HG03108 (cell line): ENCODE measurements at regions not wholly inside any gene's neighbourhood (a gene's known extent, or its start where the extent isn't known, plus 50 kb on each side); places are given as distances from the start of the nearest gene placed in this dataset.

Source experiments
- ATAC-seq: cut with Tn5 transposase; IDR thresholded peaks from one replicate; pipeline ENCODE4 v1.9.1; 2021; ENCODE audit warnings: moderate library complexity; ENCODE audit not compliant: unreplicated experiment

- ATAC-seq = no peak
These were observed 178.2 kb upstream of the ZC3H12C start for GRCh38 chr11:109914809-109915653.

- no peak for ATAC-seq
These were observed 166.3 kb upstream of the ZC3H12C start for GRCh38 chr11:109926941-109927340.

- no peak for ATAC-seq
These were observed 163.9 kb upstream of the ZC3H12C start for GRCh38 chr11:109929308-109929707.

GRCh38 chr11:109933126-109933525 lies 160.1 kb upstream of the ZC3H12C start:
- no peak for ATAC-seq

- ATAC-seq = no peak
These were observed 159.0 kb upstream of the ZC3H12C start for GRCh38 chr11:109934151-109934550.

GRCh38 chr11:109936661-109937180 lies 156.5 kb upstream of the ZC3H12C start:
- no peak for ATAC-seq

GRCh38 chr11:109937968-109938367 lies 155.2 kb upstream of the ZC3H12C start:
- ATAC-seq = no peak

- no peak for ATAC-seq
These were observed 153.9 kb upstream of the ZC3H12C start for GRCh38 chr11:109939166-109939810.

GRCh38 chr11:109940816-109941215 lies 152.4 kb upstream of the ZC3H12C start:
- ATAC-seq = no peak

GRCh38 chr11:109945626-109946321 lies 147.4 kb upstream of the ZC3H12C start:
- ATAC-seq = peak; percentile 56

- ATAC-seq = peak; percentile 93
These were observed 146.8 kb upstream of the ZC3H12C start for GRCh38 chr11:109946322-109946846.

- no peak for ATAC-seq
These were observed 138.7 kb upstream of the ZC3H12C start for GRCh38 chr11:109954534-109954933.

GRCh38 chr11:109956124-109956793 lies 136.9 kb upstream of the ZC3H12C start:
- peak; percentile 79 for ATAC-seq

GRCh38 chr11:109957000-109957399 lies 136.2 kb upstream of the ZC3H12C start:
- ATAC-seq = peak; percentile 29

- no peak for ATAC-seq
These were observed 135.6 kb upstream of the ZC3H12C start for GRCh38 chr11:109957601-109958000.

GRCh38 chr11:109958131-109958820 lies 134.9 kb upstream of the ZC3H12C start:
- ATAC-seq = no peak

GRCh38 chr11:109958821-109959166 lies 134.4 kb upstream of the ZC3H12C start:
- no peak for ATAC-seq

GRCh38 chr11:109960831-109961230 lies 132.4 kb upstream of the ZC3H12C start:
- ATAC-seq = no peak

GRCh38 chr11:109961261-109961660 lies 131.9 kb upstream of the ZC3H12C start:
- no peak for ATAC-seq

GRCh38 chr11:109963101-109963500 lies 130.1 kb upstream of the ZC3H12C start:
- ATAC-seq = no peak
